ENCODE measurements at regions not wholly inside any gene's neighbourhood (a gene's known extent, or its start where the extent isn't known, plus 50 kb on each side); places are given as distances from the start of the nearest gene placed in this dataset.

GRCh38 chr5:110956280-110956912 lies 115.1 kb upstream of the TSLP start:
- Histone ChIP-seq H3K4me2 (replicated peaks; ENCODE audit: extremely low read depth, low read length, poor library complexity, severe bottlenecking) (no peak overlapping the region), H3K9ac (ENCODE audit: insufficient read depth, low read length, poor library complexity, severe bottlenecking) (no peak overlapping the region), H4K20me1 (ENCODE audit: insufficient read depth, low read length) (no peaks in the 10 kb centered on the region), H3K27ac (ENCODE audit: low read depth in 1 of 2, low read length in 2 of 2) (no peak overlapping the region), H3K9me3 (replicated peaks in 1 of 2; ENCODE audit: control insufficient read depth in 1 of 2, insufficient read depth in 1 of 2, low read length in 2 of 2) (peaks cover 9 to 27% of the 10 kb centered on the region in 2 donors), H2AFZ (ENCODE audit: insufficient read depth, low read depth, low read length, poor library complexity, severe bottlenecking) (no peak overlapping the region), H3K36me3 (replicated peaks in 1 of 2; ENCODE audit: control insufficient read depth in 1 of 2, insufficient read depth in 2 of 2, low read length in 2 of 2) (no peaks in the 10 kb centered on the region), H3K4me1 (ENCODE audit: control insufficient read depth in 1 of 2, insufficient read depth in 2 of 2, low read length in 2 of 2) (no peaks in the 10 kb centered on the region), H3K4me3 (replicated peaks in 1 of 3; ENCODE audit: low read depth in 2 of 3, low read length in 3 of 3) (no peak overlapping the region), H3K27me3 (ENCODE audit: control insufficient read depth in 2 of 2, insufficient read depth in 2 of 2, low read length in 2 of 2) (no peaks in the 10 kb centered on the region), H3K79me2 (ENCODE audit: insufficient read depth, low read length) (no peaks in the 10 kb centered on the region)
- no peak for TF ChIP-seq CTCF (IDR thresholded peaks at IDR 0.05)
- no peak for DNase-seq
- Mint-ChIP-seq H3K27ac (no peak overlapping the region), H3K9me3 (peaks cover 10 to 21% (median 17%) of the 10 kb centered on the region in 7 donors), H3K4me3 (no peak overlapping the region), H3K36me3 (no peaks in the 10 kb centered on the region), H3K27me3 (ENCODE audit: low read depth in 3 of 3) (no peaks in the 10 kb centered on the region), H3K4me1 (no peaks in the 10 kb centered on the region)
- WGBS (ENCODE audit: insufficient coverage), result 60% methylated on average over 18 of the region's 20 CpGs
- intact Hi-C loops (cut with micrococcal nuclease), result no loop called here

- Mint-ChIP-seq H3K4me3 (no peak overlapping the region), H3K27ac (no peak overlapping the region), H3K4me1 (no peaks in the 10 kb centered on the region), H3K9me3 (peaks cover 10 to 19% (median 18%) of the 10 kb centered on the region in 7 donors), H3K27me3 (ENCODE audit: low read depth in 3 of 3) (no peaks in the 10 kb centered on the region), H3K36me3 (no peaks in the 10 kb centered on the region)
- Histone ChIP-seq H3K36me3 (replicated peaks in 1 of 2; ENCODE audit: control insufficient read depth in 1 of 2, insufficient read depth in 2 of 2, low read length in 2 of 2) (no peaks in the 10 kb centered on the region), H3K4me3 (replicated peaks in 1 of 3; ENCODE audit: low read depth in 2 of 3, low read length in 3 of 3) (no peak overlapping the region), H3K9ac (ENCODE audit: insufficient read depth, low read length, poor library complexity, severe bottlenecking) (no peak overlapping the region), H3K27me3 (ENCODE audit: control insufficient read depth in 2 of 2, insufficient read depth in 2 of 2, low read length in 2 of 2) (no peaks in the 10 kb centered on the region), H3K4me1 (ENCODE audit: control insufficient read depth in 1 of 2, insufficient read depth in 2 of 2, low read length in 2 of 2) (no peaks in the 10 kb centered on the region), H3K79me2 (ENCODE audit: insufficient read depth, low read length) (no peaks in the 10 kb centered on the region), H3K9me3 (replicated peaks in 1 of 2; ENCODE audit: control insufficient read depth in 1 of 2, insufficient read depth in 1 of 2, low read length in 2 of 2) (peaks cover 8 to 27% of the 10 kb centered on the region in 2 donors), H3K27ac (ENCODE audit: low read depth in 1 of 2, low read length in 2 of 2) (no peak overlapping the region), H4K20me1 (ENCODE audit: insufficient read depth, low read length) (no peaks in the 10 kb centered on the region), H3K4me2 (replicated peaks; ENCODE audit: extremely low read depth, low read length, poor library complexity, severe bottlenecking) (no peak overlapping the region), H2AFZ (ENCODE audit: insufficient read depth, low read depth, low read length, poor library complexity, severe bottlenecking) (no peak overlapping the region)
- WGBS (ENCODE audit: insufficient coverage), result 68% methylated on average over 9 of the region's 12 CpGs
- TF ChIP-seq CTCF (IDR thresholded peaks at IDR 0.05), result no peak
- no peak for DNase-seq
- intact Hi-C loops (cut with micrococcal nuclease), result no loop called here
Measured at GRCh38 chr5:110956913-110957813, 114.3 kb upstream of the TSLP start.

Data from CD14-positive monocyte (primary cell).